NCI-H1694 (cell line): ENCODE measurements at regions not wholly inside any gene's neighbourhood (a gene's known extent, or its start where the extent isn't known, plus 50 kb on each side); places are given as distances from the start of the nearest gene placed in this dataset.
A peak's percentile ranks its signal among the peaks of the same experiment; 100 is the strongest.
"Not testable (repeated sequence)": the region's sequence is repeated elsewhere in the genome, so short reads cannot be mapped to it uniquely, and the experiment has no call there.

Source experiments
- DNase-seq: peaks from one replicate; lab custom pipeline; 2025; lab: John Stamatoyannopoulos, UW

DNA sequence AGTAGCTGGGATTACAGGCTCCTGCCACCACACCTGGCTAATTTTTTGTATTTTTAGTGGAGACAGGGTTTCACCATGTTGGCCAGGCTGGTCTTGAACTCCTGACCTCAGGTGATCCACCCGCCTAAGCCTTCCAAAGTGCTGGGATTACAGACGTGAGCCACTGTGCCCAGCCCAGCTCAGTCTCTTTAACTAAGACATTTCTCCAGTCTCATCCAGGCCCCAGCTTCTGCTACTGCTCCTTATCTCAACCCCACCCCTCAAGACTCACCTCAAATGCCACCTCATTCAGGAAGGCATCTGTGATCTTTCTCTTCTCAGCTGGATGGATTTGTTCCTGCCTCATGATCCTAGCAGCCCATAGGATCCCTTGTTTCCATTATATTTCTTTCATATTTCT lies 85.9 kb upstream of the GRAMD1B start:
- DNase-seq, result not testable (repeated sequence)

DNA sequence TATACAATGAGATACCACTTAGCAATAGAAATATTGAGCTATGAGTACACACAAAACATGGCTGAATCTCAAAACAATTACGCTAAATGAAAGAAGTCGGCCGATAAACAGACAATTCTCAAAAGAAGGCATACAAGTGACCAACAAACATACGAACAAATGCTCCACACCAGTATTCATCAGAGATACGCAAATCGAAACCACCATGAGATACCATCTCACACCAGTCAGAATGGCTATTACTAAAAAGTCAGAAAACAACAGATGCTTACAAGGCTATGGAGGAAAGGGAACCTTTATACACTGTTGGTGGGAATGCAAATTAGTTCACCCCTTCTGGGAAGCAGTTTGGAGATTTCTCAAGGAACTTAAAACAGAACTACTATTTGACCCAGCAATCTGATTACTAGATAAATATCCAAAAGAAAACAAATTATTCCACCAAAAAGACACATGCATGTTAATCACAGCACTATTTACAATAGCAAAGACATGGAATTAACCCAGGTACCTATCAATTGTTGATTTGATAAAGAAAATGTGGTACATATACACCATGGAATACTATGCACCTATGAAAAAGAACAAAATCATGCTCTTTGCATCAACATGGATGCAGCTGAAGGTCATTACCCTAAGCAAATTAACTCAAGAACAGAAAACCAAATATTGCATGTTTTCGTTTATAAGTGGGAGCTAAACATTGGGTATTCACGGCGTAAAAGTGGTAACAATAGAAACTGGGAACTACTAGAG lies 90.9 kb upstream of the GRAMD1B start:
- DNase-seq, result no peak

- DNase-seq, result no peak
Observed at GRCh38 chr11:123338266-123338800, 91.7 kb upstream of the GRAMD1B start.

DNA sequence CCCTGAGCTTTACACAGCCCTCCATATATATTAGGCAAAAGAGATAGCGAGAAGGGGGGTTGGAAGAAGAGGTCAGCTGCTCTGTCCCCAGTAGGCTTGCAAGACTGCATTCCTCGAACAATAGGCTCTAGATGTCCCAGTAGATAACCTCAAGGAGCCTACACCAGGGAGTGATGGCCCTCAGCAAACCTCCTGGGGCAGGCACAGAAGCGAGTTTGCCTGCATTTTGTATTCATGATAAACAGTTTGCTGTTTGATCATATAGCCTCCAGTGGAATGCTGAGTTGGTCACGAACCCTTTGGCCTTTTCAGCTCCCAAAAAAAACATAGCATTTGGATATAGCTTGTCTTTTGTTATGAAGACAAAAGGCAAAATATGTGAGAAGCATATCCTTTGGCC lies 95.1 kb upstream of the GRAMD1B start:
- DNase-seq, result no peak

GRCh38 chr11:123332577-123332976 lies 97.5 kb upstream of the GRAMD1B start:
- not testable (repeated sequence) for DNase-seq

- no peak for DNase-seq
Observed at GRCh38 chr11:123330948-123331347, 99.1 kb upstream of the GRAMD1B start.

DNA sequence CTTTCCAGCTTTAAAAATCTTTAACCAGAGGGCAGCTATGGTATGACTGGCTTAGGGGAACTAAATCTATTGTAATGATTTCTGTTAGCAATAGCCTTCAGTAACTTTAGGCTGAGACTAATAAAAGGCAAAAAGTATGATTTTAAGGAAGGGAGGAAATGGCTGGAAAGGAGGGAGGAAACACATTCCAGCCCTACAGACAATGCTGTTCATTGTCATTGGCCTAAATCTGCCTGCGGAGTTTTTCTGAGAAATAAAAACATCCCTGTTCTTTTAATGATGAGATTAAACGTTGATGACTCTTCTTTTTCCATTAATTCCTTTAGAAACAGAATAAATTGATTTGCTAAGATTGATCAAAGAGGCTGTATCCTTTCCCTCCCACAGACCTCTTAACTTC lies 99.6 kb upstream of the GRAMD1B start:
- DNase-seq, result no peak

DNA sequence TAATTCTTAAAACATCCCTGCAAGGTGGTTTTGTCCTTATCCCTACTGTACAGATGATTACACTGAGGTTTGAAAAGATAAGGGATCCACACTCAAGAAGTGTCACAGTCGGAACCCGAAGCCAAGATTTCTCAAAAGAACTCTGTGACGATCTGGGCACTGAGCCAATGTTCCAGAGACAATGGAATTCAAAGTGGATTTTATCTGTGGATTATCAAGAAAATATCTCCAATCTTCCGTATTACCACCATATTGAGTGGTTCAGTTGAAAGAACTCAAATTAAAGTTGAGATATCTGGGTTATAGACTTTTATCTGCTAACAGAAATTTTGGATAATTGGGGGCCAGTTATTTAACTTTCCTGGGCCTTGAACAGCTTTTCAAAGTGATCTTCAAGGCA lies 100.0 kb upstream of the GRAMD1B start:
- no peak for DNase-seq

DNA sequence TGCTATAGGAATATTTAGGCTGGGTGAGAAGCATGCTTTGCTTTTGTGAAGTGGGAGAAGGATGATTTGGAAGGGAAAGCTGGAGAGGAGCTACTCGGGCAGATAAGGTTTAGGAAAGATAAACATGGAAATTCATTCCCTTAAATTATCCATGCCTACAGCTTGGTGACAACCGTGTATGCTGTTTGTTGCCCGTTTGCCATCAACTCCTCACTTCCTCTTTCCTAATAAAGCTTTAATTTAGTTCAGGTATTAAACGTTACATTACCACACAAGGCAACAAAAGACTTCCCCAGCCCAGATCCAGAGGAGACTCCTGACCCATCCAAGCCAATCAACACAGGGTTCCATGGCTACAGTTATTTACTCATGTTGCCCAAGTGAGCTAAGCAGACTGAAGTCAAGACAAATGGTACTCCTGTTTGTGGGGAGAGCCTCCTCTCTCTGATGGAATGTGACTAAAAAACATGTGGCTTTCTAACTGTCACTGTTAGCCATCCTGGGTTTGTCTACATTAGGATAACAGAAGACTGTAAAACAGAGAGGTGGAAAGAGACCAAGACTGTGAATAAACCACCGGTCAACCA lies 101.7 kb upstream of the GRAMD1B start:
- no peak for DNase-seq

GRCh38 chr11:123325533-123325932 lies 104.5 kb upstream of the GRAMD1B start:
- no peak for DNase-seq

DNA sequence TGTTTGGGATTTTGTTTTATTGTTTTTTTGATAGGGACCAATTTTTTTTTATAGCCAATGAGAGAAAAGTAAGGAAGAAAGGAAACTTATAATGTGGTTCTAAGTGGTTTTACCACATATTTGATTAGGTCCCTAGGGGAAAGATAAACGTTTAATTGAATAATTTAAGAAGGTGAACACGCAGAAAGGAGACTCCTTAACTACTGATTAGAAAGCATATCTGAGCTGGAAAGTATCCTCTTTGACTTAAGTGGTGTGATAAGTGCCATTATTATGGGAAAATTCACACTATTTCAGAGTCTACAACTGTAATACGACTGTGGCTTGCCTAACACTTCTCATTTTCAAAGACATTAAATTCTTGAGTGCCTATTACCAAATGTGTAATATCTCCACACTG lies 106.5 kb upstream of the GRAMD1B start:
- no peak for DNase-seq

DNA sequence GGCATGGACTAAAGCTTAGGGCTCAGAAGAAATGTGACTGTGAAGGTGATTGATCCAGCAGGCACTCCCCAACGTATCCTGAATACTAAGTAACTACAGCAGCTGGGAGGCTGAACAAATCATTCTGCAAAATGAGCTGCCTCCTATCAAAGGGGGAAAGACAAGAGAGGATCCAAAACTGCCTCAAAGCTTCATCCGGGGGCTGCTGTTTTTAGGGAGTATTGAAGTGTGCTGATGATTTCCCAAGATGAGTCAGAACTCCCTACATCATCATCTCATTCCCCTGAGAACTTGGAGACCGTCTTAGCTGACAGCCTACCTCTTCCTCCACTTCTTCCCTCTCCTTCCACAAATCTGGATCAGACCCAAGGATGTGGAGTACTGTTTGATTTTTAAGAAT lies 108.4 kb upstream of the GRAMD1B start:
- no peak for DNase-seq

GRCh38 chr11:123318623-123319022 lies 111.4 kb upstream of the GRAMD1B start:
- no peak for DNase-seq

- DNase-seq, result not testable (repeated sequence)
Observed at GRCh38 chr11:123318132-123318531, 111.9 kb upstream of the GRAMD1B start.

DNA sequence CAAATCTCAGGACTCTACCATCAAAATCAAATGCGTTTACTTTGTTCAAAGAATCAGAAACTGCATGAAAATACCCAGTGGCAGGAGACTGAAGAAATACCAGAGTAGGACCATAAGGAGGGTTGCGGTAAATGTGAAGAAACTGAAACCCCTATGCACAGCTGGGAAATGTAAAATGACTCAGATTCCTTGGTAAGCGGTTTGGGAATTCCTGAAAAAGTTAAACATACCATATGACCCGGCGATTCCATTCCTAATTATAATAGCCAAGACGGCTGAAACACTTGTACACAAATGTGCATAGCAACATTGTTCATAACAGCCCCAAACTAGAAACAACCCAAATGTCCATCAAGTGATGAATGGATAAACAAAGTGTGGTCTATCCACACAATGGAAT lies 114.1 kb upstream of the GRAMD1B start:
- no peak for DNase-seq

GRCh38 chr11:123314972-123315371 lies 115.1 kb upstream of the GRAMD1B start:
- DNase-seq, result no peak

DNA sequence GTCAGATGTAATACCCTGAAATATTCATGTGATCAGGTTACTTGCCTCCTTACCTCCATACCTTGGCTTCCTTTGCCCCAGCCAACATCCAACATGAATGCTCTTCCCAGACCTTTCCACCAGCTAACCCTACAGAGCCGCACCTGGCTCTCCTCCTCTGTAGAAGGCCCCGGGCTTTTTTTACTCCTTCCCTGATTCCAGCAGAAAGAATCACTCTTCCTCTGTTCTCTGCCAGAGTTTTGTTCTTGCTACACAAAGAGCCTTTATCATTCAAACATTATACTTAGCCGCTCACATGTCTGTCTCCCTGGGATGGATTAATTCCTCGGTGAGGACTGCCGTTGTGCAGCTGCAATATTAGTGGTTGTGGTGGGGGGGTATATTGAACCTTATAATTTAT lies 116.8 kb upstream of the GRAMD1B start:
- DNase-seq, result no peak

- peak; percentile 20 for DNase-seq
Observed at GRCh38 chr11:123308077-123308476, 113.0 kb upstream of the CLMP start.

DNA sequence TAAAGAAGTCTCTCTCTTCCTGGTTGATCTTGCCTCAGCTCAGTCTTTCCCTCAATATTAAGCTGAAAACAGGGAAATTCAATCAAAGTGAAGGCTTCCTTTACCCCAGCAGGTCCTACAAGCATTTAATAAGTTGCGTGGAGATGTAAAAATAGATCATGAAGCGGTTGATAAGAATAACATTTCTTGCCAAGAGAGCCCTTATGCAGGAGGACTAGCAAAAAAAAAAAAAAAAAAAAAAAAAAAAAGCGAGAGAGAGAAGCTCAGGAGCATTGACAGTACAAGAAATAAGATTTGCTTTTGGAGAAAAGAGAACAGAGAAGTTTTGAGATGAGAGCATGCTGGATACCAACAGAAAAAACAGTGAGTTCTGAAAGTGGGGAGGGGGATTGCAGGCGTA lies 112.2 kb upstream of the CLMP start:
- DNase-seq, result no peak

DNA sequence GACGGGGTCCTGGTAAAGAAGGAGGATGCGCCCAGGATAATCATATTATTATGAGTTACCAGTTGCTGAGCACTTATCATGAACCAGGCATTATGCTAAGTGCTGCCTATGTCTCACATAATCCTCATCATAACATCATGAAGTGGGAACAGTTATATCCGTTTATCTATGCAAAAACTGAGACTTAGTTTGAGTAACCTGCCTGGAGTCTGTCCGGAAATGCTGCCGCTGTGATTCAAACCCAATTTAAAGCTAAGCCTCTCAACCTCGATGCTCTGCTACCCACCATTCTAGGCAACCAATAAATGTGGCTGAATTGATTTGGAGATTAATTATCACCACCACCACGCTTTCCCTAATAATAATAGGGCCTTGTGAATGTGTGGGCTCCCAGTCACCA lies 111.5 kb upstream of the CLMP start:
- DNase-seq, result no peak

DNA sequence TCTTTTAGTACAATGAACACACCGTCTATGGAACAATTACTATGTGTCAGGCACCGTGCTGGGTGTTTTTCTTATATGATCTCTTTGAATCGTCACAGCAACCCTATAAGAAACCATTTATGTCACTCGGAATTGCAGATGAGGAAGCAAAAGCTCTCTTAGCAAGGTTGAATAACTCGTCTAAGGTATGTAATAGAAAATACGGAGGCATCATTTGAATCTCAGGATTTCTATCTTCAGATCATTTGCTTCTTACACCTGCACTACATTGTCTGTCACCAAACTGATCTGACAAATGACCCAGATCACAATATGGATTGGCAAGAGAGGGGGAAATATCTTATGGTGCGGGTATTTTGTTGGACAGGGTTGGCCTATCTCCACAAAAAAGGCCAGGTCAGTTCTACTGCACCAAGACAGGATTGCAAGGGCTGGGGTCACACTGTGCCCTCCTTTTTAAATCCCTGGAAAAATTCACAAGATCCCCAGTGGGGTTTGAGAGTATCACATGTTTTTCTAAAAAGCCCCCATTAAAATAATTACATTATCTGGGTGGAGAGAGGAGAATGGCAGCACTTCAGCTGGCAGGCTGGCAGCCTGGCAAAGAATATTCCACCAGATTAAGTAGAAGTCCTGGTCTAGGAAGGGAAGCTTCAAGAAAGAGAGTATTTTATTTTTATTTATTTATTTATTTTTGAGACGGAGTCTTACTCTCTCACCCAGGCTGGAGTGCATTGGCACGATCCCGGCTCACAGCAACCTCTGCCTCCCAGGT lies 110.7 kb upstream of the CLMP start:
- no peak for DNase-seq

DNA sequence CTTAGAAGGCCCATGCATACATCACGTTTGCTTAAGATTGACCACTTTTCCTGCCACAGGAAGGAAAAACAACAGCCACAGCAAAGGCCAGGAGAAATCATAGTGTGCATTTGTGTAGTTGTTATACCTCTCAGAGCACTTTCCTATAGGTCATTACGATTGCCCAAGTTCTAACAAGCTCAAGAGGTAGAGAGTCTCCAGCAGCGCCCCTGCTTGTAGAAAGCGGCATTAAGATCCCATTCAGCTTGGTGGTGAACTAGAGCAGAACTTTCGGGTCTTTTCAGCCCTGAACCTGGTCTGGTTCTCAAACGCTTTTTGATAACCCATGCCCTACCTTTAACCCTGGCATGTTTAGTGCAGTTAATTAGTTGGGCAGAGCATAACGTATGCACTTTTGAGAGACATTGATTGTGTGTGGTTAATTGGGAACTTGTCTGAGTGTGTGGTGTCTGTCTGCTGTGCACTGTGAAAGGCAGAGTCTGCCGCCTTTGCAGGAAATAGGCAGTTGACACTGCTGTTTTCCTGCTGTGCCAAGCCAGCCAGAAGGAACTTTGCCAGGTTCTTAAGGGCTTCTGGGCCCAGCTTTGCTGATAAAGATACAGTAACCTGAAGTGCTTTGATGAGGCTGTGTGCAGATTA lies 109.9 kb upstream of the CLMP start:
- DNase-seq, result no peak
